H1 (cell line): ENCODE measurements at regions not wholly inside any gene's neighbourhood (a gene's known extent, or its start where the extent isn't known, plus 50 kb on each side); places are given as distances from the start of the nearest gene placed in this dataset.

Source experiments
- EP300 ChIP-seq, 2 experiments: IDR thresholded peaks; 1 replicate in 1 of 2; 2 replicates in 1 of 2; pipeline ENCODE4 v1.6.1; 2011 to 2012; ENCODE audit warnings: low read depth in 2 of 2, low read length in 2 of 2, mild to moderate bottlenecking in 2 of 2, borderline replicate concordance in 1 of 2, inconsistent platforms in 1 of 2, moderate library complexity in 1 of 2
- MAX ChIP-seq: IDR thresholded peaks from 2 replicates; pipeline ENCODE4 v1.6.1; 2012; ENCODE audit warnings: inconsistent platforms
- RFX5 ChIP-seq: IDR thresholded peaks from 2 replicates; pipeline ENCODE4 v1.6.1; 2011; ENCODE audit warnings: low read depth, low read length, improper control_type of control experiment, borderline replicate concordance
- USF2 ChIP-seq: IDR thresholded peaks from 2 replicates; pipeline ENCODE4 v1.6.1; 2011; ENCODE audit warnings: low read length, improper control_type of control experiment

GRCh38 chr10:130362308-130362761 is 226.1 kb downstream of the GLRX3 start (continued):
- TF ChIP-seq USF2: no peak
- TF ChIP-seq EP300 (IDR thresholded peaks at IDR 0.05; ENCODE audit: borderline replicate concordance in 1 of 2, low read depth in 2 of 2, low read length in 2 of 2): no peak
- no peak for TF ChIP-seq MAX
- no peak for TF ChIP-seq RFX5
